Adrenal gland (tissue), 9 donors: ENCODE measurements at regions not wholly inside any gene's neighbourhood (a gene's known extent, or its start where the extent isn't known, plus 50 kb on each side); places are given as distances from the start of the nearest gene placed in this dataset.

Experiments
- DNase-seq, 7 donors: peaks; one replicate each; pipeline ENCODE4 v3.0.0-alpha.2; 2019 to 2020
- H3K27ac ChIP-seq, 5 donors: fragments of 200-600 bp; sonication (generic) in 4 of 5; 1 replicate in 3 of 5; 2 replicates in 2 of 5; pipeline versions ENCODE4 v1.5.1 to v1.8.0; 2016 to 2020; ENCODE audit warnings: mild to moderate bottlenecking in 1 of 5
- H3K27me3 ChIP-seq: fragments of 200-600 bp; 2 replicates; pipeline ENCODE4 v1.8.0; 2021
- H3K36me3 ChIP-seq, 2 donors: fragments of 200-600 bp; replicated peaks in 1 of 2; 1 replicate in 1 of 2; 2 replicates in 1 of 2; pipeline versions ENCODE4 v1.5.1 to v1.8.0; 2018 to 2022
- H3K4me1 ChIP-seq, 2 donors: fragments of 200-600 bp; replicated peaks in 1 of 2; 1 replicate in 1 of 2; 2 replicates in 1 of 2; pipeline versions ENCODE4 v1.5.1 to v1.8.0; 2018 to 2021
- H3K4me3 ChIP-seq, 4 donors: fragments of 200-600 bp; sonication (generic) in 3 of 4; one replicate each; pipeline ENCODE4 v1.5.1; 2016 to 2018
- H3K9me3 ChIP-seq, 3 donors: fragments of 200-600 bp; sonication (generic) in 1 of 3; replicated peaks in 1 of 3; 1 replicate in 2 of 3; 2 replicates in 1 of 3; pipeline versions ENCODE4 v1.5.1 to v1.8.0; 2016 to 2021
- CTCF ChIP-seq, 6 experiments: fragments of 450-650 bp in 4 of 6; fragments of 200-600 bp in 2 of 6; sonication (generic) in 1 of 6; IDR thresholded peaks; 1 replicate in 5 of 6; 2 replicates in 1 of 6; pipeline versions ENCODE4 v1.5.1 to v1.8.0; 2016 to 2021; ENCODE audit warnings: antibody characterized with exemption in 6 of 6, mild to moderate bottlenecking in 2 of 6, moderate library complexity in 1 of 6
- POLR2A ChIP-seq, 2 donors: fragments of 450-650 bp; IDR thresholded peaks; one replicate each; pipeline ENCODE4 v1.6.1; 2017; ENCODE audit warnings: antibody characterized with exemption in 2 of 2, mild to moderate bottlenecking in 2 of 2, moderate library complexity in 1 of 2
- WGBS, 4 donors: extraction: QIAGEN DNeasy Blood & Tissue Kit in 2 of 4; methylation state at CpG; one replicate each; pipeline versions ENCODE4 v1.1.5 to v1.1.7; 2013 to 2017; 5-methylcytosine and 5-hydroxymethylcytosine counted together
- intact Hi-C, 2 donors: fragments of 100-400 bp; cut with DNase I; formaldehyde crosslinking; loops; one replicate each; pipeline versions ENCODE4 v1.14.1 to v1.15.0; 2022 to 2023
- donor health status: healthy with polysubstance abuse.
- donor health status: Bipolar disorder and iron deficiency.
- donor health status: DM: yes; HTN: yes; CAD: no.
- donor health status: DM: no; HTN: no; CAD: no.
- donor health status: DM: no; HTN: no; CAD: no.

DNA sequence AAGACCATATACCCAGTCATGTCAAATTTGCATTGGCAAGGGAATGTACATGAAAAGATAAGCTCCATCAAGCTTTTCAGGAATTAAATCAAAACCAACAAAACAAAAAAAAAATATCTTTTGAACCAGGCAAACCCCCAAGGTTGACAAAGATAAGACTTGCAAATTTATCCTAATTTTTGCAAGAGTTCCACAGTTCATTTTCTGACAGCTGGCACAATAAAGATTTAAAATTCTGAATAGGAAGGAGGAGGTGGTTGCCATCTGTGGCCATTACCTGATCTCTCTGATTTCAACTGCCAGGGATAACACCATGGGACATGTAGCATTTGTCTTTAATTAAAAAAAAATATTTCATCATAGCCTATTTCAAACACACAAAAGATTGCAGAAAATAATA lies 135.9 kb upstream of the SHISA6 start:
- no peaks in the 10 kb centered on the region for H3K36me3 ChIP-seq
- intact Hi-C loops: no loop called here

GRCh38 chr17:11097121-11097520 lies 143.9 kb upstream of the SHISA6 start:
- no peak overlapping the region for H3K4me3 ChIP-seq

More for the DNA sequence above, 135.9 kb upstream of the SHISA6 start:
- no peak for TF ChIP-seq POLR2A (IDR thresholded peaks at IDR 0.05)
- Histone ChIP-seq H3K27me3 (no peaks in the 10 kb centered on the region), H3K27ac (no peak overlapping the region), H3K4me1 (no peaks in the 10 kb centered on the region), H3K9me3 (no peaks in the 10 kb centered on the region), H3K4me3 (no peak overlapping the region)
- no peak for DNase-seq

GRCh38 chr17:11094331-11094730 lies 146.7 kb upstream of the SHISA6 start:
- TF ChIP-seq POLR2A (IDR thresholded peaks at IDR 0.05) (no peak), CTCF (IDR thresholded peaks at IDR 0.05) (no peak)
- no peak overlapping the region for H3K4me3 ChIP-seq
- no peak for DNase-seq
- no peaks in the 10 kb centered on the region for H3K9me3 ChIP-seq
- intact Hi-C loops: no loop called here
- H3K36me3 ChIP-seq: no peaks in the 10 kb centered on the region
- no peak overlapping the region for H3K27ac ChIP-seq
- H3K4me1 ChIP-seq: no peaks in the 10 kb centered on the region
- WGBS, 4 donors: 82 to 87% (median 85%) methylated on average over 14 of the region's 14 CpGs
- no peaks in the 10 kb centered on the region for H3K27me3 ChIP-seq

More at GRCh38 chr17:11097121-11097520, 143.9 kb upstream of the SHISA6 start:
- intact Hi-C loops: no loop called here
- no peak for DNase-seq
- H3K27ac ChIP-seq: no peak overlapping the region
- no peaks in the 10 kb centered on the region for H3K9me3 ChIP-seq
- TF ChIP-seq CTCF (IDR thresholded peaks at IDR 0.05): no peak
- no peak for TF ChIP-seq POLR2A (IDR thresholded peaks at IDR 0.05)
- WGBS, 4 donors: 63 to 71% (median 68%) methylated on average over 3 of the region's 3 CpGs
- H3K27me3 ChIP-seq: no peaks in the 10 kb centered on the region
- no peaks in the 10 kb centered on the region for H3K36me3 ChIP-seq
- H3K4me1 ChIP-seq: no peaks in the 10 kb centered on the region

- DNase-seq: no peak
- no peaks in the 10 kb centered on the region for H3K27me3 ChIP-seq
- no peak overlapping the region for H3K27ac ChIP-seq
- TF ChIP-seq POLR2A (IDR thresholded peaks at IDR 0.05) (no peak), CTCF (IDR thresholded peaks at IDR 0.05) (no peak)
- 68 to 77% (median 76%) methylated on average over 8 of the region's 8 CpGs for WGBS, 4 donors
- no peaks in the 10 kb centered on the region for H3K36me3 ChIP-seq
- no peak overlapping the region for H3K4me3 ChIP-seq
- no peaks in the 10 kb centered on the region for H3K9me3 ChIP-seq
- no peaks in the 10 kb centered on the region for H3K4me1 ChIP-seq
- intact Hi-C loops: no loop called here
Observed at GRCh38 chr17:11086646-11087340, 154.2 kb upstream of the SHISA6 start.

DNA sequence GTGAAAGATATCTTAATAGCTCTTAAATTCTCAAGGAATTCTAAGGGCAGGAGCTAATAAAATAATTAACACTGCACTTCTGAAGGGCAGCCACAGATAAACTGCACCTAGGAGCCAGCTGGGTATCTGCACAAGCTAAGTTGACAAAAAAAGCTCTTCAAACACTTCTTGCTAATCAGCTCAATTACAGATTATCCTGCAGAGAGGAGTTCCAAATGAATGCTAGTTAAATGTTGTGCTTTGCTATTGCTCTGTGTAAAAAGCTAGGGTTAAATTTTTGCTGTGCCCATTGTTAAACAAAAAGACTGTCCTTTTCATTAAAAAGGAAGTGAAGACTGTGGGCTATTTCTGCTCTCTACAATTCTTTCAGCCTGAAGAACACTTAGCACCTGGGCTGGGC lies 158.5 kb upstream of the SHISA6 start:
- no peak for DNase-seq
- no peaks in the 10 kb centered on the region for H3K9me3 ChIP-seq
- TF ChIP-seq POLR2A (IDR thresholded peaks at IDR 0.05): no peak
- TF ChIP-seq CTCF (IDR thresholded peaks at IDR 0.05): no peak
- no peaks in the 10 kb centered on the region for H3K36me3 ChIP-seq
- H3K4me3 ChIP-seq: no peak overlapping the region
- H3K27ac ChIP-seq: no peak overlapping the region
- intact Hi-C loops: no loop called here
- H3K27me3 ChIP-seq: no peaks in the 10 kb centered on the region
- H3K4me1 ChIP-seq: no peaks in the 10 kb centered on the region
